ENCODE measurements at regions not wholly inside any gene's neighbourhood (a gene's known extent, or its start where the extent isn't known, plus 50 kb on each side); places are given as distances from the start of the nearest gene placed in this dataset.

DNA sequence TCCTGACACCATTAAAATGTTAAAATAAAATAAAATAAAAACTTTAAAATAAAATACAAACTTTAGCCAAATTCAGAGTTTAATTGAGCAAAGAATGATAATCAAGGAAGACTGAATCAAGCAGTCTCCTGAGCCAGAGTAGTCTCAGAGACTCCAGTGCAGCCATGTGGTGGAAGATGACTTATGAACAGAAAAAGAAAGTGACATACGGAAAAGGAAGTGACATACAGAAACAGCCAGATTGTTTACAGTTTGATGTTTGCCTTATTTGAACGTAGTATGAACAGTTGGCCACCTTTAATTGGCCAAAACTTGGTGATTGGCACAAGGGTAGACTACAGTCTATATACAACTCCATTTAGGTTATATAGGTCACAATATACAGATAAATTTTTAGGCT is 787.2 kb downstream of the ADCYAP1 start:
- no peak overlapping the region for H3K4me3 ChIP-seq (ENCODE audit: insufficient read length, low read depth)
- TF ChIP-seq ZNF274 (IDR thresholded peaks at IDR 0.05; ENCODE audit: low read depth, low read length), result no peak
- TF ChIP-seq YY1 (IDR thresholded peaks at IDR 0.05; ENCODE audit: insufficient read depth, insufficient read length), result no peak
- TF ChIP-seq SUZ12 (IDR thresholded peaks at IDR 0.05; ENCODE audit: extremely low read depth, insufficient read depth, insufficient read length), result no peak
- no peaks in the 10 kb centered on the region for H3K36me3 ChIP-seq (ENCODE audit: insufficient read depth, insufficient read length, low read length)
- H3K4me1 ChIP-seq (ENCODE audit: insufficient read depth, insufficient read length), result no peaks in the 10 kb centered on the region
- no peaks in the 10 kb centered on the region for H3K27me3 ChIP-seq (ENCODE audit: insufficient read depth, insufficient read length)
- H3K9ac ChIP-seq (ENCODE audit: insufficient read length, low read depth), result no peak overlapping the region
- no peaks in the 10 kb centered on the region for H3K9me3 ChIP-seq (ENCODE audit: insufficient read depth, low read length)
- no peak for DNase-seq (ENCODE audit: low read depth, low spot score)

DNA sequence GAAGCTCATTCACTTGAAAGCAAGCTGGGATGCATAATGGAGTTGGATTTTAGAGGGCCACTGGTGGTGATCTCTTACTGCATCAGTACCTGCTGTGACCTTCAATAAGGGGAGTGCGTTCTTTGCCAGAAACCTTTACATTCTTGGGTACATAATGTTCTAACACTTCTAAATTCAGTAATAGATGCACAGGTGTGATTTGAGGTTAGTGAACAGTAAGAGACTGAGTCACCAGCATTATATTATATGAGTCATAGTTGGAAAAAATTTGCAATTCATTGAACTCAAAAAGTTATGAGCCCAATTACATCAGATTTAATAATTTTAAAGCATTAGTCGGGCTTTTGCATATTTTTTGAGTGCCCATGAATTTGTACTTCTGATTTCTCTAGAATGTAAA is 803.3 kb downstream of the ADCYAP1 start:
- no peak overlapping the region for H3K4me3 ChIP-seq (ENCODE audit: insufficient read length, low read depth)
- DNase-seq (ENCODE audit: low read depth, low spot score), result no peak
- no peaks in the 10 kb centered on the region; the same call in 1 of the 2 replicates for H3K9me3 ChIP-seq (ENCODE audit: insufficient read depth, low read length)

DNA sequence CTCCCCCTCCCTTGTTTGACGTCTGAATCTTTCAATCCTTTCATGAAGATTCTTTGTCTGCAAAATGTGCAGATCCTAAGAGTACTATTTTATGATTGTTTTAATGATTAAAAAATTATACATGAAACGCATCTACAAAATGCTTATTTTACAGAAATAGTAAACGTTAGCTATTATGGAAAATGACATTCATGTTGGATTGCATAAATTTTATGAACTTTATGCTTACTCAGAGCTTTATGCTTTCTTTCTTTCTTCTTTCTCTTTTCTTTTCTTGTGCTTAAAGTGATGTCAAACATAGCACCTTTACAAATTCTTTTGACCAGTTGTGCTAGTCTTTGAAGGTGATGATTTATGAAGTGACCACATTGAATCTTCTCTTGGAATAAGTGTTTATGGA is 805.4 kb downstream of the ADCYAP1 start:
- no peaks in the 10 kb centered on the region for H3K4me1 ChIP-seq (ENCODE audit: insufficient read depth, insufficient read length)
- no peak overlapping the region for H3K4me3 ChIP-seq (ENCODE audit: insufficient read length, low read depth)
- DNase-seq (ENCODE audit: low read depth, low spot score), result no peak
- no peaks in the 10 kb centered on the region for H3K36me3 ChIP-seq (ENCODE audit: insufficient read depth, insufficient read length, low read length)
- H3K9me3 ChIP-seq (ENCODE audit: insufficient read depth, low read length), result no peaks in the 10 kb centered on the region; the same call in 1 of the 2 replicates
- no peak overlapping the region for H3K9ac ChIP-seq (ENCODE audit: insufficient read length, low read depth)
- TF ChIP-seq SUZ12 (IDR thresholded peaks at IDR 0.05; ENCODE audit: extremely low read depth, insufficient read depth, insufficient read length) (no peak), ZNF274 (IDR thresholded peaks at IDR 0.05; ENCODE audit: low read depth, low read length) (no peak), YY1 (IDR thresholded peaks at IDR 0.05; ENCODE audit: insufficient read depth, insufficient read length) (no peak)
- no peaks in the 10 kb centered on the region for H3K27me3 ChIP-seq (ENCODE audit: insufficient read depth, insufficient read length)

More for the DNA sequence above, 803.3 kb downstream of the ADCYAP1 start:
- Histone ChIP-seq H3K9ac (ENCODE audit: insufficient read length, low read depth) (no peak overlapping the region), H3K36me3 (ENCODE audit: insufficient read depth, insufficient read length, low read length) (no peaks in the 10 kb centered on the region), H3K27me3 (ENCODE audit: insufficient read depth, insufficient read length) (no peaks in the 10 kb centered on the region), H3K4me1 (ENCODE audit: insufficient read depth, insufficient read length) (no peaks in the 10 kb centered on the region)
- no peak for TF ChIP-seq YY1 (IDR thresholded peaks at IDR 0.05; ENCODE audit: insufficient read depth, insufficient read length)
- no peak for TF ChIP-seq ZNF274 (IDR thresholded peaks at IDR 0.05; ENCODE audit: low read depth, low read length)
- TF ChIP-seq SUZ12 (IDR thresholded peaks at IDR 0.05; ENCODE audit: extremely low read depth, insufficient read depth, insufficient read length), result no peak

DNA sequence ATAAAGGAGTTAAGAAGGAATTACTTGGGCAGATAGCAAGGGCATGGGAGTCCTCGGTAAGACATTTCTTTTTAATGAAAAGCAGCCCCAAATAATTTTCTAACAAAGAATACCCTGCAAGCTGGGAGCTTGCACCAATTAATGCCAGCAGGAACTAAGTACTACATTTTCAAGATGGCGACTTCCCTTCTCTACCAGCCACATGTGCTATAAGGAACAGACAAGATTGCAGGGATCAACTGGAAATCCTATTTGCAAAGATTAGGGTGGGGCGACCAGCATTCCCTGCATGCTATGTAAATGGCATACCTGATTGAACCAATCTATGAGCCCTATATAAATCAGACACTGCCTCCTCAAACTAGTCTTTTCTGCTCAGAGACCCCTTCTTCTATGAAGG is 827.5 kb downstream of the ADCYAP1 start:
- no peaks in the 10 kb centered on the region for H3K4me1 ChIP-seq (ENCODE audit: insufficient read depth, insufficient read length)
- H3K36me3 ChIP-seq (ENCODE audit: insufficient read depth, insufficient read length, low read length), result no peaks in the 10 kb centered on the region
- TF ChIP-seq SUZ12 (IDR thresholded peaks at IDR 0.05; ENCODE audit: extremely low read depth, insufficient read depth, insufficient read length) (no peak), YY1 (IDR thresholded peaks at IDR 0.05; ENCODE audit: insufficient read depth, insufficient read length) (no peak), ZNF274 (IDR thresholded peaks at IDR 0.05; ENCODE audit: low read depth, low read length) (no peak)
- DNase-seq (ENCODE audit: low read depth, low spot score), result no peak
- no peak overlapping the region for H3K4me3 ChIP-seq (ENCODE audit: insufficient read length, low read depth)
- no peaks in the 10 kb centered on the region for H3K9me3 ChIP-seq (ENCODE audit: insufficient read depth, low read length)
- H3K27me3 ChIP-seq (ENCODE audit: insufficient read depth, insufficient read length), result no peaks in the 10 kb centered on the region
- H3K9ac ChIP-seq (ENCODE audit: insufficient read length, low read depth), result no peak overlapping the region

DNA sequence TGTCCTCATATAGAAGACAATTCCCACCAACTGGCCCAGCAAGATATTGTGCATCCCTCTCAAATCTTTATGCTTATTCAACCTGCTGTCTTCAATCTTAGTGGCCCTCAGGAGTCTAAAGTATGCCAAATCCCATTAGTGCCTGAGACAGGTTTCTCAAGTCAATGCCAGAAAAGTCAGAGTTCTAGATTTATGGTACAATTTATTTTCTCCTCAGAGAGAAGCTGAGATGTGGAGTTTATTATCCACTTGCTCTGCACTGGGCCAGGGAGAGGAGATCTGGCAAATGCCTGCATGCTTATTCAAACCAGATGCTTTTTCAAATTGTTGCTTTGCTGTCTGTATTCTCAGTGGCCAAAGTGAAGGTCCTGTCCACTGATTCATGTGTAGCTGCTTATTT is 825.2 kb downstream of the METTL4 start:
- H3K27me3 ChIP-seq (ENCODE audit: insufficient read depth, insufficient read length), result no peaks in the 10 kb centered on the region
- H3K4me3 ChIP-seq (ENCODE audit: insufficient read length, low read depth), result no peak overlapping the region
- no peaks in the 10 kb centered on the region for H3K9me3 ChIP-seq (ENCODE audit: insufficient read depth, low read length)
- TF ChIP-seq YY1 (IDR thresholded peaks at IDR 0.05; ENCODE audit: insufficient read depth, insufficient read length) (no peak), SUZ12 (IDR thresholded peaks at IDR 0.05; ENCODE audit: extremely low read depth, insufficient read depth, insufficient read length) (no peak), ZNF274 (IDR thresholded peaks at IDR 0.05; ENCODE audit: low read depth, low read length) (no peak)
- H3K9ac ChIP-seq (ENCODE audit: insufficient read length, low read depth), result no peak overlapping the region
- DNase-seq (ENCODE audit: low read depth, low spot score), result no peak
- no peaks in the 10 kb centered on the region for H3K4me1 ChIP-seq (ENCODE audit: insufficient read depth, insufficient read length)
- H3K36me3 ChIP-seq (ENCODE audit: insufficient read depth, insufficient read length, low read length), result no peaks in the 10 kb centered on the region

DNA sequence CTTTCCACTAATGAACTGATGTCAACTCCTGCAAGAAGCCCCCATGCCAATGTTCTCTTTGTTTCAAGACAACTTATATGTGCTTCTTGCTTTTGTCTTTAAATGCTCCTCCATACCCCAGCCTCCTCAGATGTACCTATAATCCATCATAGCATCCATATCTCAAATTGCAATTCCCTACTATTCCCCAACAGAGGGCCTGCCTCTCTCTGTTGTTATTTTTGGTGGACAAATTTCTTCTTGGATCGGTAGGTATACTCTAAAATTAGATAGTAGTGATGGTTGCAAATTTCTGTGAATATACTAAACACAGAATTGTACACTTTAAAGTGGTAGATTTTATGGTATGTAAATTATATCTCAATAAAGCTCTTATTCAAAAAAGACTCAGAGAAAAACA is 820.1 kb downstream of the METTL4 start:
- no peaks in the 10 kb centered on the region for H3K36me3 ChIP-seq (ENCODE audit: insufficient read depth, insufficient read length, low read length)
- no peaks in the 10 kb centered on the region for H3K9me3 ChIP-seq (ENCODE audit: insufficient read depth, low read length)
- TF ChIP-seq SUZ12 (IDR thresholded peaks at IDR 0.05; ENCODE audit: extremely low read depth, insufficient read depth, insufficient read length), result no peak
- TF ChIP-seq YY1 (IDR thresholded peaks at IDR 0.05; ENCODE audit: insufficient read depth, insufficient read length), result no peak
- no peak for TF ChIP-seq ZNF274 (IDR thresholded peaks at IDR 0.05; ENCODE audit: low read depth, low read length)
- H3K4me1 ChIP-seq (ENCODE audit: insufficient read depth, insufficient read length), result no peaks in the 10 kb centered on the region
- H3K9ac ChIP-seq (ENCODE audit: insufficient read length, low read depth), result no peak overlapping the region
- DNase-seq (ENCODE audit: low read depth, low spot score), result no peak
- no peaks in the 10 kb centered on the region for H3K27me3 ChIP-seq (ENCODE audit: insufficient read depth, insufficient read length)
- no peak overlapping the region for H3K4me3 ChIP-seq (ENCODE audit: insufficient read length, low read depth)

DNA sequence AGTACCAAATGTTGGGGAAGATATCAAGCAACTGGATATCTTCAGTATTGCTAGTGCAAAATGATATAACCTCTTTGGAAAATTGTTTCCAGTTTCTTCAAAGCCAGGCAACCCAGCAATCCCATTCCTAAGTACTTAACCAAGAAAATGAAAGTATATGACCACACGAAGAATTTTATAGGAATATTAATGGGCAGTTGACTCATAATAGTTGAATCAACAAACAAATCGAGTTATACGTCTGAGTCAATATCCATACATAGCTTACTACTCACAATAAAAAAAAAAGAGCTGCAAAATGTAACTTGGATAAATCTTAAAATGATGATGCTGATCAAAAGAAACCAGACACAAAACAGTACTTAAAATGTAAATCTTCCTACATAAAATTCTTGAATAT is 810.4 kb downstream of the METTL4 start:
- no peak overlapping the region for H3K9ac ChIP-seq (ENCODE audit: insufficient read length, low read depth)

More for the DNA sequence above, 810.4 kb downstream of the METTL4 start:
- no peak for DNase-seq (ENCODE audit: low read depth, low spot score)
- no peak for TF ChIP-seq SUZ12 (IDR thresholded peaks at IDR 0.05; ENCODE audit: extremely low read depth, insufficient read depth, insufficient read length)
- no peak for TF ChIP-seq ZNF274 (IDR thresholded peaks at IDR 0.05; ENCODE audit: low read depth, low read length)
- TF ChIP-seq YY1 (IDR thresholded peaks at IDR 0.05; ENCODE audit: insufficient read depth, insufficient read length), result no peak
- Histone ChIP-seq H3K36me3 (ENCODE audit: insufficient read depth, insufficient read length, low read length) (no peaks in the 10 kb centered on the region), H3K9me3 (ENCODE audit: insufficient read depth, low read length) (no peaks in the 10 kb centered on the region), H3K4me1 (ENCODE audit: insufficient read depth, insufficient read length) (no peaks in the 10 kb centered on the region), H3K27me3 (ENCODE audit: insufficient read depth, insufficient read length) (no peaks in the 10 kb centered on the region), H3K4me3 (ENCODE audit: insufficient read length, low read depth) (no peak overlapping the region)

Measured in NT2/D1 (cell line).